Fibroblast of the aortic adventitia (primary cell): ENCODE measurements at regions not wholly inside any gene's neighbourhood (a gene's known extent, or its start where the extent isn't known, plus 50 kb on each side); places are given as distances from the start of the nearest gene placed in this dataset.

ENCODE experiments used
- DNase-seq: peaks from one replicate; pipeline ENCODE4 v3.0.0-alpha.2; 2010; ENCODE audit warnings: low read depth
- H3K4me3 ChIP-seq: 2 replicates; pipeline ENCODE4 v1.5.1; 2011; ENCODE audit warnings: low read depth, mild to moderate bottlenecking, control low read depth, low read length, moderate library complexity
- CTCF ChIP-seq: IDR thresholded peaks from 2 replicates; pipeline ENCODE4 v1.5.1; 2011; ENCODE audit warnings: mild to moderate bottlenecking, low read length, control low read depth, inconsistent platforms; ENCODE audit not compliant: insufficient read depth

GRCh38 chr4:183797445-183798300, 107.4 kb upstream of the STOX2 start:
- no peak for TF ChIP-seq CTCF
- H3K4me3 ChIP-seq: peak overlapping the region; percentile 44
- DNase-seq: peak; percentile 3

- no peak for TF ChIP-seq CTCF
- no peak overlapping the region for H3K4me3 ChIP-seq
- no peak for DNase-seq
Observed at GRCh38 chr4:183798301-183799253, 106.5 kb upstream of the STOX2 start.

- no peak overlapping the region for H3K4me3 ChIP-seq
- TF ChIP-seq CTCF: no peak
- no peak for DNase-seq
Observed at GRCh38 chr4:183801457-183802165, 103.5 kb upstream of the STOX2 start.

- no peak for TF ChIP-seq CTCF
- DNase-seq: no peak
- no peak overlapping the region for H3K4me3 ChIP-seq
Observed at GRCh38 chr4:183806341-183806740, 98.8 kb upstream of the STOX2 start.

- no peak for DNase-seq
- H3K4me3 ChIP-seq: no peak overlapping the region
- no peak for TF ChIP-seq CTCF
Observed at GRCh38 chr4:183807420-183808096, 97.5 kb upstream of the STOX2 start.

GRCh38 chr4:183808097-183808456, 97.0 kb upstream of the STOX2 start:
- no peak overlapping the region for H3K4me3 ChIP-seq
- TF ChIP-seq CTCF: no peak
- no peak for DNase-seq
